ENCODE measurements at regions not wholly inside any gene's neighbourhood (a gene's known extent, or its start where the extent isn't known, plus 50 kb on each side); places are given as distances from the start of the nearest gene placed in this dataset.

GRCh38 chr2:212929971-212930370, 221.4 kb downstream of the IKZF2 start:
- TF ChIP-seq, protein P1, sequence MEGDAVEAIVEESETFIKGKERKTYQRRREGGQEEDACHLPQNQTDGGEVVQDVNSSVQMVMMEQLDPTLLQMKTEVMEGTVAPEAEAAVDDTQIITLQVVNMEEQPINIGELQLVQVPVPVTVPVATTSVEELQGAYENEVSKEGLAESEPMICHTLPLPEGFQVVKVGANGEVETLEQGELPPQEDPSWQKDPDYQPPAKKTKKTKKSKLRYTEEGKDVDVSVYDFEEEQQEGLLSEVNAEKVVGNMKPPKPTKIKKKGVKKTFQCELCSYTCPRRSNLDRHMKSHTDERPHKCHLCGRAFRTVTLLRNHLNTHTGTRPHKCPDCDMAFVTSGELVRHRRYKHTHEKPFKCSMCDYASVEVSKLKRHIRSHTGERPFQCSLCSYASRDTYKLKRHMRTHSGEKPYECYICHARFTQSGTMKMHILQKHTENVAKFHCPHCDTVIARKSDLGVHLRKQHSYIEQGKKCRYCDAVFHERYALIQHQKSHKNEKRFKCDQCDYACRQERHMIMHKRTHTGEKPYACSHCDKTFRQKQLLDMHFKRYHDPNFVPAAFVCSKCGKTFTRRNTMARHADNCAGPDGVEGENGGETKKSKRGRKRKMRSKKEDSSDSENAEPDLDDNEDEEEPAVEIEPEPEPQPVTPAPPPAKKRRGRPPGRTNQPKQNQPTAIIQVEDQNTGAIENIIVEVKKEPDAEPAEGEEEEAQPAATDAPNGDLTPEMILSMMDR (IDR thresholded peaks at IDR 0.05) = no peak
- no peak for TF ChIP-seq POLR2A (IDR thresholded peaks at IDR 0.05)

All from prostate gland (tissue), 2 donors.